ENCODE measurements at regions not wholly inside any gene's neighbourhood (a gene's known extent, or its start where the extent isn't known, plus 50 kb on each side); places are given as distances from the start of the nearest gene placed in this dataset.

- H3K79me2 ChIP-seq (ENCODE audit: insufficient read depth, low read length), result no peaks in the 10 kb centered on the region
- H3K4me3 ChIP-seq (ENCODE audit: insufficient read depth, low read length, poor library complexity, severe bottlenecking), result no peak overlapping the region
- H3K9me3 ChIP-seq (ENCODE audit: insufficient read depth, low read length), result no peaks in the 10 kb centered on the region
- H3F3A ChIP-seq (ENCODE audit: insufficient read depth), result no peaks in the 10 kb centered on the region
- H3K9me2 ChIP-seq (replicated peaks; ENCODE audit: insufficient read depth, low read length), result no peaks in the 10 kb centered on the region
- H4K20me1 ChIP-seq (ENCODE audit: low read depth, low read length), result no peaks in the 10 kb centered on the region
- no peak overlapping the region for H3K27ac ChIP-seq (ENCODE audit: low read depth, low read length)
- H3K4me2 ChIP-seq (ENCODE audit: low read depth, low read length, poor library complexity, severe bottlenecking), result no peak overlapping the region
- H3K27me3 ChIP-seq (ENCODE audit: low read length), result no peaks in the 10 kb centered on the region
- H2AFZ ChIP-seq (ENCODE audit: low read depth, low read length, severe bottlenecking), result no peak overlapping the region
- TF ChIP-seq CTCF (IDR thresholded peaks at IDR 0.05; ENCODE audit: insufficient read depth, low read length, poor library complexity, severe bottlenecking) (no peak), EZH2phosphoT487 (conservative IDR thresholded peaks at IDR 0.05; ENCODE audit: low read length) (no peak)
- H3K36me3 ChIP-seq (ENCODE audit: low read length), result no peaks in the 10 kb centered on the region
- H3K9ac ChIP-seq (ENCODE audit: low read length), result no peak overlapping the region
Measured at GRCh38 chr11:97107604-97108003, 717.8 kb downstream of the JRKL start.

- Histone ChIP-seq H2AFZ (ENCODE audit: low read depth, low read length, severe bottlenecking) (no peak overlapping the region), H3F3A (ENCODE audit: insufficient read depth) (no peaks in the 10 kb centered on the region), H3K27ac (ENCODE audit: low read depth, low read length) (no peak overlapping the region), H4K20me1 (ENCODE audit: low read depth, low read length) (no peaks in the 10 kb centered on the region), H3K9me2 (replicated peaks; ENCODE audit: insufficient read depth, low read length) (no peaks in the 10 kb centered on the region), H3K9me3 (ENCODE audit: insufficient read depth, low read length) (no peaks in the 10 kb centered on the region), H3K4me2 (ENCODE audit: low read depth, low read length, poor library complexity, severe bottlenecking) (no peak overlapping the region), H3K9ac (ENCODE audit: low read length) (no peak overlapping the region), H3K27me3 (ENCODE audit: low read length) (no peaks in the 10 kb centered on the region), H3K79me2 (ENCODE audit: insufficient read depth, low read length) (no peaks in the 10 kb centered on the region), H3K36me3 (ENCODE audit: low read length) (no peaks in the 10 kb centered on the region), H3K4me3 (ENCODE audit: insufficient read depth, low read length, poor library complexity, severe bottlenecking) (no peak overlapping the region)
- no peak for TF ChIP-seq CTCF (IDR thresholded peaks at IDR 0.05; ENCODE audit: insufficient read depth, low read length, poor library complexity, severe bottlenecking)
- TF ChIP-seq EZH2phosphoT487 (conservative IDR thresholded peaks at IDR 0.05; ENCODE audit: low read length), result no peak
Measured at GRCh38 chr11:97109078-97109477, 719.3 kb downstream of the JRKL start.

GRCh38 chr11:97110376-97110775 is 720.6 kb downstream of the JRKL start:
- no peak overlapping the region for H2AFZ ChIP-seq (ENCODE audit: low read depth, low read length, severe bottlenecking)
- no peaks in the 10 kb centered on the region for H4K20me1 ChIP-seq (ENCODE audit: low read depth, low read length)
- no peaks in the 10 kb centered on the region for H3K36me3 ChIP-seq (ENCODE audit: low read length)
- H3K9ac ChIP-seq (ENCODE audit: low read length), result no peak overlapping the region
- TF ChIP-seq EZH2phosphoT487 (conservative IDR thresholded peaks at IDR 0.05; ENCODE audit: low read length) (no peak), CTCF (IDR thresholded peaks at IDR 0.05; ENCODE audit: insufficient read depth, low read length, poor library complexity, severe bottlenecking) (no peak)
- H3K27ac ChIP-seq (ENCODE audit: low read depth, low read length), result no peak overlapping the region
- no peak overlapping the region for H3K4me2 ChIP-seq (ENCODE audit: low read depth, low read length, poor library complexity, severe bottlenecking)
- H3K9me2 ChIP-seq (replicated peaks; ENCODE audit: insufficient read depth, low read length), result no peaks in the 10 kb centered on the region
- H3F3A ChIP-seq (ENCODE audit: insufficient read depth), result no peaks in the 10 kb centered on the region
- no peak overlapping the region for H3K4me3 ChIP-seq (ENCODE audit: insufficient read depth, low read length, poor library complexity, severe bottlenecking)
- H3K9me3 ChIP-seq (ENCODE audit: insufficient read depth, low read length), result no peaks in the 10 kb centered on the region
- H3K79me2 ChIP-seq (ENCODE audit: insufficient read depth, low read length), result no peaks in the 10 kb centered on the region
- no peaks in the 10 kb centered on the region for H3K27me3 ChIP-seq (ENCODE audit: low read length)
